Nephron progenitor cell (in vitro differentiated cells): ENCODE measurements at regions not wholly inside any gene's neighbourhood (a gene's known extent, or its start where the extent isn't known, plus 50 kb on each side); places are given as distances from the start of the nearest gene placed in this dataset.

ENCODE experiments used
- DNase-seq: peaks from one replicate; pipeline ENCODE4 v3.0.0; 2021
- H3K27ac Mint-ChIP-seq: 2 replicates; pipeline ENCODE4 v1.8.0; 2021; ENCODE audit warnings: mild to moderate bottlenecking, moderate library complexity, mixed read lengths
- H3K27me3 Mint-ChIP-seq: 2 replicates; pipeline ENCODE4 v1.8.0; 2021; ENCODE audit warnings: mild to moderate bottlenecking, low read depth, mixed read lengths; ENCODE audit not compliant: poor library complexity
- H3K36me3 Mint-ChIP-seq: 2 replicates; pipeline ENCODE4 v1.8.0; 2021; ENCODE audit warnings: low read depth, mixed read lengths
- H3K4me1 Mint-ChIP-seq: 2 replicates; pipeline ENCODE4 v1.8.0; 2021; ENCODE audit warnings: mixed read lengths
- H3K4me3 Mint-ChIP-seq: 2 replicates; pipeline ENCODE4 v1.8.0; 2021; ENCODE audit warnings: mild to moderate bottlenecking, moderate library complexity, mixed read lengths
- H3K9me3 Mint-ChIP-seq: 2 replicates; pipeline ENCODE4 v1.8.0; 2021; ENCODE audit warnings: mild to moderate bottlenecking, moderate library complexity, mixed read lengths
- CTCF ChIP-seq: fragments of 200-600 bp; sonication (generic); IDR thresholded peaks from 2 replicates; pipeline ENCODE4 v1.5.0; 2021; ENCODE audit warnings: antibody characterized with exemption

- no peak overlapping the region for H3K27ac Mint-ChIP-seq
- no peak for DNase-seq
- H3K27me3 Mint-ChIP-seq: peaks cover 5% of the 10 kb centered on the region
- H3K36me3 Mint-ChIP-seq: no peaks in the 10 kb centered on the region
- H3K4me3 Mint-ChIP-seq: no peak overlapping the region
- H3K9me3 Mint-ChIP-seq: no peaks in the 10 kb centered on the region
- TF ChIP-seq CTCF: no peak
- peaks cover 32% of the 10 kb centered on the region for H3K4me1 Mint-ChIP-seq
These were observed 677.0 kb downstream of the RNF144A start for GRCh38 chr2:7594211-7594610.

- Mint-ChIP-seq H3K9me3 (peaks cover 4% of the 10 kb centered on the region), H3K4me1 (peaks cover 32% of the 10 kb centered on the region), H3K36me3 (no peaks in the 10 kb centered on the region), H3K27ac (no peak overlapping the region), H3K4me3 (no peak overlapping the region), H3K27me3 (peaks cover 5% of the 10 kb centered on the region)
- TF ChIP-seq CTCF: no peak
- DNase-seq: no peak
These were observed 678.0 kb downstream of the RNF144A start for GRCh38 chr2:7595206-7595605.

GRCh38 chr2:7598402-7598801, 681.2 kb downstream of the RNF144A start:
- H3K4me3 Mint-ChIP-seq: no peak overlapping the region
- no peak for DNase-seq
- TF ChIP-seq CTCF: no peak
- H3K27ac Mint-ChIP-seq: no peak overlapping the region
- peaks cover 5% of the 10 kb centered on the region for H3K27me3 Mint-ChIP-seq
- H3K9me3 Mint-ChIP-seq: peaks cover 4% of the 10 kb centered on the region
- H3K36me3 Mint-ChIP-seq: no peaks in the 10 kb centered on the region
- peaks cover 8% of the 10 kb centered on the region for H3K4me1 Mint-ChIP-seq

GRCh38 chr2:7599462-7600258, 682.4 kb downstream of the RNF144A start:
- H3K9me3 Mint-ChIP-seq: peaks cover 4% of the 10 kb centered on the region
- no peak overlapping the region for H3K27ac Mint-ChIP-seq
- peaks cover under 1% of the 10 kb centered on the region for H3K4me1 Mint-ChIP-seq
- peaks cover 5% of the 10 kb centered on the region for H3K27me3 Mint-ChIP-seq
- no peak for TF ChIP-seq CTCF
- H3K4me3 Mint-ChIP-seq: no peak overlapping the region
- DNase-seq: no peak
- no peaks in the 10 kb centered on the region for H3K36me3 Mint-ChIP-seq

GRCh38 chr2:7601990-7602389, 684.8 kb downstream of the RNF144A start:
- H3K27me3 Mint-ChIP-seq: peaks cover 5% of the 10 kb centered on the region
- H3K27ac Mint-ChIP-seq: no peak overlapping the region
- DNase-seq: no peak
- peaks cover under 1% of the 10 kb centered on the region for H3K4me1 Mint-ChIP-seq
- TF ChIP-seq CTCF: no peak
- H3K9me3 Mint-ChIP-seq: peaks cover 4% of the 10 kb centered on the region
- H3K36me3 Mint-ChIP-seq: no peaks in the 10 kb centered on the region
- no peak overlapping the region for H3K4me3 Mint-ChIP-seq

GRCh38 chr2:7604456-7604855, 687.2 kb downstream of the RNF144A start:
- Mint-ChIP-seq H3K4me3 (no peak overlapping the region), H3K4me1 (peaks cover 5% of the 10 kb centered on the region), H3K27me3 (no peaks in the 10 kb centered on the region), H3K36me3 (no peaks in the 10 kb centered on the region), H3K9me3 (peaks cover 4% of the 10 kb centered on the region), H3K27ac (no peak overlapping the region)
- no peak for DNase-seq
- TF ChIP-seq CTCF: no peak
